ENCODE measurements at regions not wholly inside any gene's neighbourhood (a gene's known extent, or its start where the extent isn't known, plus 50 kb on each side); places are given as distances from the start of the nearest gene placed in this dataset.

DNA sequence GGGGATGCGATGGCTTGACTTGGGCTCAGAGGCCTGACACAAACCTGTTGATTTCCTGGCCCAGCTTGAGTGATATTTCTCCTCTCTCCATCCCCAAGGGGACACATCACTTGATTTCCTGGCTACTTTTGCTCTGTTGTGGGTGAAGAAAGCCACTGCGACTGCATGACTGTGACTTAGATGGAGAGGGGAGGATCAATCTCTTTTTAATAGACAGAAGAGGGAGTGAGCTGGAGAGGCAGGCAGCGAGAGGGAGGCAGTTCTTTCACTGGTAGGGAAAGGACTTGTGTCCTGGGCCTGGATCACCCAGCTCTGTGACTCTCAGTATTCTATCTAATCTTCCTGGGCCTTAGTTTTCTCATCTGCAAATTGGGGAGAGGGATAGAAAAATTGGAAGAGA is 189.8 kb upstream of the RGMA start:
- Histone ChIP-seq H3K4me1 (ENCODE audit: control insufficient read depth in 1 of 2, insufficient read depth in 2 of 2, low read length in 2 of 2) (no peaks in the 10 kb centered on the region), H3K36me3 (ENCODE audit: control insufficient read depth in 1 of 2, insufficient read depth in 2 of 2, low read length in 2 of 2) (no peaks in the 10 kb centered on the region), H3K9ac (ENCODE audit: low read length) (no peak overlapping the region), H3K9me2 (ENCODE audit: insufficient read depth) (no peaks in the 10 kb centered on the region), H4K20me1 (ENCODE audit: insufficient read depth) (no peaks in the 10 kb centered on the region), H3K79me2 (ENCODE audit: insufficient read depth, low read length) (no peaks in the 10 kb centered on the region), H3K4me2 (ENCODE audit: low read length) (no peak overlapping the region), H2AFZ (ENCODE audit: low read depth, low read length, poor library complexity, severe bottlenecking) (no peak overlapping the region), H3K27ac (ENCODE audit: low read depth, low read length) (no peak overlapping the region), H3K27me3 (ENCODE audit: insufficient read depth, low read length) (peaks cover 13% of the 10 kb centered on the region), H3K9me3 (ENCODE audit: control insufficient read depth in 1 of 2, insufficient read depth in 1 of 2, low read depth in 1 of 2, low read length in 2 of 2) (no peaks in the 10 kb centered on the region), H3K4me3 (replicated peaks in 1 of 2; ENCODE audit: low read depth in 1 of 2, low read length in 2 of 2) (no peak overlapping the region)
- RAD21 ChIA-PET (ENCODE audit: low non-redundant PET in 1 of 2, low total read pairs in 2 of 2, uncharacterized antibody in 2 of 2, unreplicated experiment in 2 of 2): no interaction called here
- CTCF ChIA-PET: no interaction called here
- ATAC-seq (no peak), DNase-seq (ENCODE audit: low read depth, low spot score) (no peak)
- TF ChIP-seq EZH2 (IDR thresholded peaks at IDR 0.05): no peak
- TF ChIP-seq POLR2AphosphoS5 (IDR thresholded peaks at IDR 0.05; ENCODE audit: low read depth, low read length): no peak
- no peak for TF ChIP-seq CTCF (IDR thresholded peaks at IDR 0.05 in 2 of 3, conservative IDR thresholded peaks at IDR 0.05 in 1 of 3; ENCODE audit: borderline replicate concordance in 1 of 3, insufficient read depth in 1 of 3, low read depth in 2 of 3, low read length in 2 of 3)
- POLR2A ChIA-PET: no interaction called here
- intact Hi-C loops (cut with micrococcal nuclease): no loop called here
- no TSS peak for BruUV-seq (replicated peaks)

- intact Hi-C loops (cut with micrococcal nuclease): no loop called here
- no peak overlapping the region for H2AFZ ChIP-seq (ENCODE audit: low read depth, low read length, poor library complexity, severe bottlenecking)
- no peaks in the 10 kb centered on the region for H3K36me3 ChIP-seq (ENCODE audit: control insufficient read depth in 1 of 2, insufficient read depth in 2 of 2, low read length in 2 of 2)
- no peak overlapping the region for H3K4me2 ChIP-seq (ENCODE audit: low read length)
- no peak overlapping the region for H3K27ac ChIP-seq (ENCODE audit: low read depth, low read length)
- no peaks in the 10 kb centered on the region for H3K9me2 ChIP-seq (ENCODE audit: insufficient read depth)
- H4K20me1 ChIP-seq (ENCODE audit: insufficient read depth): no peaks in the 10 kb centered on the region
- BruUV-seq (replicated peaks): no TSS peak
- no peak for ATAC-seq
- CTCF ChIA-PET: no interaction called here
- H3K4me1 ChIP-seq (ENCODE audit: control insufficient read depth in 1 of 2, insufficient read depth in 2 of 2, low read length in 2 of 2): no peaks in the 10 kb centered on the region
- H3K4me3 ChIP-seq (replicated peaks in 1 of 2; ENCODE audit: low read depth in 1 of 2, low read length in 2 of 2): no peak overlapping the region
- no peak for DNase-seq (ENCODE audit: low read depth, low spot score)
- peaks cover 8% of the 10 kb centered on the region for H3K27me3 ChIP-seq (ENCODE audit: insufficient read depth, low read length)
- POLR2A ChIA-PET: no interaction called here
- no peaks in the 10 kb centered on the region for H3K79me2 ChIP-seq (ENCODE audit: insufficient read depth, low read length)
- no peak overlapping the region for H3K9ac ChIP-seq (ENCODE audit: low read length)
- H3K9me3 ChIP-seq (ENCODE audit: control insufficient read depth in 1 of 2, insufficient read depth in 1 of 2, low read depth in 1 of 2, low read length in 2 of 2): no peaks in the 10 kb centered on the region
- RAD21 ChIA-PET (ENCODE audit: low non-redundant PET in 1 of 2, low total read pairs in 2 of 2, uncharacterized antibody in 2 of 2, unreplicated experiment in 2 of 2): no interaction called here
- TF ChIP-seq ZFX (IDR thresholded peaks at IDR 0.05) (no peak), SP1 (IDR thresholded peaks at IDR 0.05; ENCODE audit: low read depth) (no peak), TCF7L2 (IDR thresholded peaks at IDR 0.05; ENCODE audit: borderline replicate concordance, extremely low read depth, insufficient read depth, insufficient read length) (no peak), CBX3 (IDR thresholded peaks at IDR 0.05; ENCODE audit: low read depth) (no peak), JUND (IDR thresholded peaks at IDR 0.05) (no peak), CEBPB (IDR thresholded peaks at IDR 0.05; ENCODE audit: low read depth) (no peak), RAD21 (IDR thresholded peaks at IDR 0.05; ENCODE audit: low read depth) (no peak), EZH2 (IDR thresholded peaks at IDR 0.05) (no peak), CTCF (IDR thresholded peaks at IDR 0.05 in 2 of 3, conservative IDR thresholded peaks at IDR 0.05 in 1 of 3; ENCODE audit: borderline replicate concordance in 1 of 3, insufficient read depth in 1 of 3, low read depth in 2 of 3, low read length in 2 of 3) (no peak), EZH2phosphoT487 (IDR thresholded peaks at IDR 0.05; ENCODE audit: borderline replicate concordance) (no peak)
- TF ChIP-seq, protein P1, sequence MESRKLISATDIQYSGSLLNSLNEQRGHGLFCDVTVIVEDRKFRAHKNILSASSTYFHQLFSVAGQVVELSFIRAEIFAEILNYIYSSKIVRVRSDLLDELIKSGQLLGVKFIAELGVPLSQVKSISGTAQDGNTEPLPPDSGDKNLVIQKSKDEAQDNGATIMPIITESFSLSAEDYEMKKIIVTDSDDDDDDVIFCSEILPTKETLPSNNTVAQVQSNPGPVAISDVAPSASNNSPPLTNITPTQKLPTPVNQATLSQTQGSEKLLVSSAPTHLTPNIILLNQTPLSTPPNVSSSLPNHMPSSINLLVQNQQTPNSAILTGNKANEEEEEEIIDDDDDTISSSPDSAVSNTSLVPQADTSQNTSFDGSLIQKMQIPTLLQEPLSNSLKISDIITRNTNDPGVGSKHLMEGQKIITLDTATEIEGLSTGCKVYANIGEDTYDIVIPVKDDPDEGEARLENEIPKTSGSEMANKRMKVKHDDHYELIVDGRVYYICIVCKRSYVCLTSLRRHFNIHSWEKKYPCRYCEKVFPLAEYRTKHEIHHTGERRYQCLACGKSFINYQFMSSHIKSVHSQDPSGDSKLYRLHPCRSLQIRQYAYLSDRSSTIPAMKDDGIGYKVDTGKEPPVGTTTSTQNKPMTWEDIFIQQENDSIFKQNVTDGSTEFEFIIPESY (IDR thresholded peaks at IDR 0.05; ENCODE audit: extremely low read depth, insufficient replicate concordance, low read length): no peak
Measured at GRCh38 chr15:93278006-93278405, 189.0 kb upstream of the RGMA start.
